ENCODE measurements at regions not wholly inside any gene's neighbourhood (a gene's known extent, or its start where the extent isn't known, plus 50 kb on each side); places are given as distances from the start of the nearest gene placed in this dataset.
A peak's percentile ranks its signal among the peaks of the same experiment; 100 is the strongest.
"Not testable (repeated sequence)": the region's sequence is repeated elsewhere in the genome, so short reads cannot be mapped to it uniquely, and the experiment has no call there.

GRCh38 chr20:47981222-47981621, 195.9 kb upstream of the SULF2 start:
- Histone ChIP-seq H3K27me3 (no peaks in the 10 kb centered on the region), H3K27ac (replicated peaks in 1 of 4) (no peak overlapping the region), H3K4me3 (no peak overlapping the region), H3K36me3 (no peaks in the 10 kb centered on the region), H3K9me3 (peaks cover 0 to 6% (median 0%) of the 10 kb centered on the region in 4 donors), H3K4me1 (peaks cover 0 to 40% (median 24%) of the 10 kb centered on the region in 4 donors)
- no peak for TF ChIP-seq POLR2AphosphoS5 (IDR thresholded peaks at IDR 0.05)
- TF ChIP-seq CTCF (IDR thresholded peaks at IDR 0.05): no peak
- intact Hi-C loops (cut with DNase I): no loop called here
- WGBS: 83% methylated on average over 6 of the region's 6 CpGs
- no peak for DNase-seq (ENCODE audit: extremely low spot score)

GRCh38 chr20:47980336-47981177, 195.3 kb upstream of the SULF2 start:
- Histone ChIP-seq H3K4me3 (no peak overlapping the region), H3K27ac (replicated peaks in 1 of 4) (no peak overlapping the region), H3K4me1 (peaks cover 0 to 40% (median 24%) of the 10 kb centered on the region in 4 donors), H3K9me3 (peaks cover 0 to 6% (median 0%) of the 10 kb centered on the region in 4 donors), H3K27me3 (no peaks in the 10 kb centered on the region), H3K36me3 (no peaks in the 10 kb centered on the region)
- no peak for DNase-seq (ENCODE audit: extremely low spot score)
- WGBS: 96% methylated on average over 10 of the region's 10 CpGs
- TF ChIP-seq CTCF (IDR thresholded peaks at IDR 0.05): no peak
- no peak for TF ChIP-seq POLR2AphosphoS5 (IDR thresholded peaks at IDR 0.05)
- TF ChIP-seq POLR2A (IDR thresholded peaks at IDR 0.05; ENCODE audit: low read depth): no peak
- no peak for TF ChIP-seq EP300 (IDR thresholded peaks at IDR 0.05)
- intact Hi-C loops (cut with DNase I): no loop called here

- intact Hi-C loops (cut with DNase I): loop anchor here (10.0 kb wide), 2 partner anchors 195 to 645 kb away; partner anchors contain the start of gene SULF2
- H3K27ac ChIP-seq (replicated peaks in 1 of 4): peak overlapping the region in 2 of 4 donors; percentile 19 to 43
- not testable (repeated sequence) for DNase-seq (ENCODE audit: extremely low spot score); H3K36me3 ChIP-seq; H3K4me3 ChIP-seq; H3K9me3 ChIP-seq; H3K27me3 ChIP-seq
- peaks cover 0 to 32% (median 14%) of the 10 kb centered on the region in 4 donors for H3K4me1 ChIP-seq
- WGBS: 33% methylated on average over 11 of the region's 11 CpGs
Measured at GRCh38 chr20:47979361-47980095, 194.2 kb upstream of the SULF2 start.

GRCh38 chr20:47978428-47979120, 193.3 kb upstream of the SULF2 start:
- 90% methylated on average over 2 of the region's 19 CpGs for WGBS
- not testable (repeated sequence) for H3K36me3 ChIP-seq; H3K9me3 ChIP-seq; H3K27me3 ChIP-seq; H3K4me3 ChIP-seq; DNase-seq (ENCODE audit: extremely low spot score)
- Histone ChIP-seq H3K4me1 (peaks cover 6 to 32% (median 14%) of the 10 kb centered on the region in 4 donors), H3K27ac (replicated peaks in 1 of 4) (peak overlapping the region in 3 of 4 donors; percentile 19 to 76 (median 69))
- intact Hi-C loops (cut with DNase I): loop anchor here (10.0 kb wide), 2 partner anchors 194 to 646 kb away; partner anchors contain the start of gene SULF2

- 48% methylated on average over 8 of the region's 8 CpGs for WGBS
- not testable (repeated sequence) for H3K36me3 ChIP-seq; H3K27me3 ChIP-seq; H3K9me3 ChIP-seq; DNase-seq (ENCODE audit: extremely low spot score)
- Histone ChIP-seq H3K4me1 (peaks cover 6 to 34% (median 14%) of the 10 kb centered on the region in 4 donors), H3K27ac (replicated peaks in 1 of 4) (peak overlapping the region; percentile 62 to 78 (median 72)), H3K4me3 (peak overlapping the region in 1 of 4 donors; percentile 20)
- intact Hi-C loops (cut with DNase I): loop anchor here (10.0 kb wide), 2 partner anchors 193 to 647 kb away; partner anchors contain the start of gene SULF2
Measured at GRCh38 chr20:47977789-47978252, 192.5 kb upstream of the SULF2 start.
